ENCODE measurements at regions not wholly inside any gene's neighbourhood (a gene's known extent, or its start where the extent isn't known, plus 50 kb on each side); places are given as distances from the start of the nearest gene placed in this dataset.
"Not testable (repeated sequence)": the region's sequence is repeated elsewhere in the genome, so short reads cannot be mapped to it uniquely, and the experiment has no call there.

GRCh38 chr15:29505535-29505934, 235.9 kb upstream of the NSMCE3 start:
- H4K91ac ChIP-seq (replicated peaks; ENCODE audit: insufficient read length, low read length); H2BK5ac ChIP-seq (ENCODE audit: low read depth, low read length); CTCF ChIA-PET (ENCODE audit: partially characterized antibody); H3K36me3 ChIP-seq (ENCODE audit: control insufficient read depth in 2 of 4, insufficient read depth in 4 of 4, low read length in 3 of 4); H3K4me1 ChIP-seq (replicated peaks in 1 of 4; ENCODE audit: control insufficient read depth in 3 of 4, insufficient read depth in 4 of 4, low read length in 3 of 4); DNase-seq (ENCODE audit: low read depth in 1 of 2, low spot score in 2 of 2); FAIRE-seq; H3K79me2 ChIP-seq (ENCODE audit: control insufficient read depth in 1 of 2, insufficient read depth in 2 of 2, low read length in 2 of 2); H3K14ac ChIP-seq (ENCODE audit: insufficient read length); H3K18ac ChIP-seq (ENCODE audit: extremely low read depth, low read length); H4K20me1 ChIP-seq (replicated peaks in 1 of 2; ENCODE audit: control insufficient read depth in 1 of 2, insufficient read depth in 2 of 2, low read length in 2 of 2); H3K79me1 ChIP-seq (ENCODE audit: low read depth, low read length); H2BK15ac ChIP-seq (ENCODE audit: low read length); H3K23me2 ChIP-seq (ENCODE audit: low read depth, low read length); H3K9ac ChIP-seq (replicated peaks in 1 of 4; ENCODE audit: extremely low read depth in 1 of 4, low read depth in 3 of 4, low read length in 3 of 4); H2BK120ac ChIP-seq (replicated peaks; ENCODE audit: low read depth, low read length); H3K4me2 ChIP-seq (ENCODE audit: insufficient read depth in 1 of 2, low read depth in 2 of 2, low read length in 2 of 2); H3K4me3 ChIP-seq (ENCODE audit: extremely low read depth in 1 of 4, insufficient read depth in 2 of 4, low read depth in 3 of 4, low read length in 4 of 4); H3K27ac ChIP-seq (ENCODE audit: low read depth, low read length); H4K5ac ChIP-seq (ENCODE audit: insufficient read length, low read depth, low read length); H3K27me3 ChIP-seq (replicated peaks in 1 of 4; ENCODE audit: control insufficient read depth in 3 of 4, extremely low read depth in 1 of 4, insufficient read depth in 3 of 4, low read length in 3 of 4); H3K4ac ChIP-seq (replicated peaks; ENCODE audit: insufficient read length, low read depth, low read length); H3K9me3 ChIP-seq (ENCODE audit: insufficient read depth in 2 of 2, low read depth in 1 of 2, low read length in 1 of 2); POLR2A ChIA-PET (ENCODE audit: partially characterized antibody); H2AFZ ChIP-seq (ENCODE audit: low read length); H4K8ac ChIP-seq (ENCODE audit: extremely low read depth, insufficient read depth, low read length); H2BK12ac ChIP-seq (ENCODE audit: low read depth, low read length); H2AK5ac ChIP-seq (ENCODE audit: low read depth, low read length); H3K56ac ChIP-seq (replicated peaks; ENCODE audit: insufficient read length, low read depth, low read length); H2BK20ac ChIP-seq (ENCODE audit: low read length); H3K23ac ChIP-seq (ENCODE audit: insufficient read length): not testable (repeated sequence)
- 93% methylated on average over 5 of the region's 5 CpGs; no CpG with 5 or more reads in 1 of the 2 experiments for WGBS, 2 experiments (ENCODE audit: extremely low coverage in 1 of 2, insufficient coverage in 1 of 2, insufficient read length in 1 of 2, insufficient replicate concordance in 2 of 2, low coverage in 1 of 2, low lambda C conversion rate in 2 of 2, missing lambda C conversion rate in 1 of 2)

All from H1 (cell line).